ENCODE measurements at regions not wholly inside any gene's neighbourhood (a gene's known extent, or its start where the extent isn't known, plus 50 kb on each side); places are given as distances from the start of the nearest gene placed in this dataset.

- H3K27ac ChIP-seq: no peak overlapping the region
- intact Hi-C loops (cut with DNase I; ENCODE audit: low total_unique reads) (no loop called here), in situ Hi-C loops (cut with MboI; ENCODE audit: low sequenced_read_pairs in 4 of 4) (no loop called here)
- TF ChIP-seq POLR2A (IDR thresholded peaks at IDR 0.05) (no peak), CTCF (IDR thresholded peaks at IDR 0.05 in 4 of 5, conservative IDR thresholded peaks at IDR 0.05 in 1 of 5) (no peak)
- ATAC-seq (no peak), DNase-seq (no peak)
- no peaks in the 10 kb centered on the region for H3K27me3 ChIP-seq
- no peaks in the 10 kb centered on the region for H3K9me3 ChIP-seq
- H3K4me3 ChIP-seq: no peak overlapping the region
- no peaks in the 10 kb centered on the region for H3K36me3 ChIP-seq
- peaks cover 6 to 16% of the 10 kb centered on the region in 2 donors for H3K4me1 ChIP-seq
Observed at GRCh38 chr5:58185397-58185796, 274.5 kb downstream of the PLK2 start.

GRCh38 chr5:58184910-58185309 lies 275.0 kb downstream of the PLK2 start:
- H3K27ac ChIP-seq: no peak overlapping the region
- H3K4me1 ChIP-seq: peaks cover 6 to 16% of the 10 kb centered on the region in 2 donors
- no peaks in the 10 kb centered on the region for H3K9me3 ChIP-seq
- DNase-seq (no peak), ATAC-seq (no peak)
- H3K27me3 ChIP-seq: no peaks in the 10 kb centered on the region
- intact Hi-C loops (cut with DNase I; ENCODE audit: low total_unique reads): no loop called here
- no peak for TF ChIP-seq POLR2A (IDR thresholded peaks at IDR 0.05)
- in situ Hi-C loops (cut with MboI; ENCODE audit: low sequenced_read_pairs in 4 of 4): no loop called here
- H3K36me3 ChIP-seq: no peaks in the 10 kb centered on the region
- H3K4me3 ChIP-seq: no peak overlapping the region

GRCh38 chr5:58183786-58184085 lies 276.1 kb downstream of the PLK2 start:
- ATAC-seq: no peak
- no peaks in the 10 kb centered on the region for H3K27me3 ChIP-seq
- H3K9me3 ChIP-seq: no peaks in the 10 kb centered on the region
- intact Hi-C loops (cut with DNase I; ENCODE audit: low total_unique reads): no loop called here
- H3K36me3 ChIP-seq: no peaks in the 10 kb centered on the region
- H3K4me3 ChIP-seq: no peak overlapping the region
- H3K4me1 ChIP-seq: peaks cover 6 to 11% of the 10 kb centered on the region in 2 donors
- TF ChIP-seq CTCF (IDR thresholded peaks at IDR 0.05 in 4 of 5, conservative IDR thresholded peaks at IDR 0.05 in 1 of 5): no peak
- in situ Hi-C loops (cut with MboI; ENCODE audit: low sequenced_read_pairs in 4 of 4): no loop called here
- H3K27ac ChIP-seq: no peak overlapping the region
- DNase-seq: no peak

GRCh38 chr5:58183078-58183785 lies 276.7 kb downstream of the PLK2 start:
- in situ Hi-C loops (cut with MboI; ENCODE audit: low sequenced_read_pairs in 4 of 4): no loop called here
- intact Hi-C loops (cut with DNase I; ENCODE audit: low total_unique reads): no loop called here

GRCh38 chr5:58182287-58182841 lies 277.5 kb downstream of the PLK2 start:
- ATAC-seq (no peak), DNase-seq (no peak)
- H3K27me3 ChIP-seq: no peaks in the 10 kb centered on the region
- H3K9me3 ChIP-seq: no peaks in the 10 kb centered on the region
- intact Hi-C loops (cut with DNase I; ENCODE audit: low total_unique reads): no loop called here
- H3K4me1 ChIP-seq: no peaks in the 10 kb centered on the region
- no peaks in the 10 kb centered on the region for H3K36me3 ChIP-seq
- no peak overlapping the region for H3K4me3 ChIP-seq
- no peak for TF ChIP-seq CTCF (IDR thresholded peaks at IDR 0.05 in 4 of 5, conservative IDR thresholded peaks at IDR 0.05 in 1 of 5)
- TF ChIP-seq POLR2A (IDR thresholded peaks at IDR 0.05): no peak
- H3K27ac ChIP-seq: no peak overlapping the region
- in situ Hi-C loops (cut with MboI; ENCODE audit: low sequenced_read_pairs in 4 of 4): no loop called here

More at GRCh38 chr5:58183078-58183785, 276.7 kb downstream of the PLK2 start:
- DNase-seq (no peak), ATAC-seq (no peak)
- peaks cover 4 to 6% of the 10 kb centered on the region in 2 donors for H3K4me1 ChIP-seq
- H3K4me3 ChIP-seq: no peak overlapping the region
- H3K27ac ChIP-seq: no peak overlapping the region
- TF ChIP-seq POLR2A (IDR thresholded peaks at IDR 0.05) (no peak), CTCF (IDR thresholded peaks at IDR 0.05 in 4 of 5, conservative IDR thresholded peaks at IDR 0.05 in 1 of 5) (no peak)
- H3K27me3 ChIP-seq: no peaks in the 10 kb centered on the region
- no peaks in the 10 kb centered on the region for H3K36me3 ChIP-seq
- H3K9me3 ChIP-seq: no peaks in the 10 kb centered on the region
